Upper lobe of left lung (tissue), 4 donors: ENCODE measurements at regions not wholly inside any gene's neighbourhood (a gene's known extent, or its start where the extent isn't known, plus 50 kb on each side); places are given as distances from the start of the nearest gene placed in this dataset.

ENCODE experiments used
- CTCF ChIP-seq, 6 experiments: fragments of 450-650 bp in 4 of 6; fragments of 200-600 bp in 2 of 6; sonication (generic) in 2 of 6; IDR thresholded peaks; one replicate each; pipeline ENCODE4 v1.5.1; 2016 to 2019; ENCODE audit warnings: antibody characterized with exemption in 6 of 6
- EP300 ChIP-seq, 4 donors: sonication (generic); formaldehyde crosslinking; IDR thresholded peaks; one replicate each; pipeline ENCODE4 v1.5.1; 2017; ENCODE audit warnings: antibody characterized with exemption in 4 of 4, control low read depth in 2 of 4
- POLR2A ChIP-seq, 4 donors: fragments of 450-650 bp; IDR thresholded peaks; one replicate each; pipeline ENCODE4 v1.5.1; 2016 to 2017; ENCODE audit warnings: antibody characterized with exemption in 4 of 4, mild to moderate bottlenecking in 2 of 4
- POLR2AphosphoS5 ChIP-seq, 2 donors: sonication (generic); formaldehyde crosslinking; IDR thresholded peaks; one replicate each; pipeline ENCODE4 v1.5.1; 2017; ENCODE audit warnings: antibody characterized with exemption in 2 of 2

- TF ChIP-seq CTCF (IDR thresholded peaks at IDR 0.05) (no peak), POLR2AphosphoS5 (IDR thresholded peaks at IDR 0.05) (no peak), POLR2A (IDR thresholded peaks at IDR 0.05) (no peak), EP300 (IDR thresholded peaks at IDR 0.05) (no peak)
Measured at GRCh38 chr22:49328630-49329405, 498.9 kb downstream of the BRD1 start.
